GM19023 (cell line): ENCODE measurements at regions not wholly inside any gene's neighbourhood (a gene's known extent, or its start where the extent isn't known, plus 50 kb on each side); places are given as distances from the start of the nearest gene placed in this dataset.
"Not testable (repeated sequence)": the region's sequence is repeated elsewhere in the genome, so short reads cannot be mapped to it uniquely, and the experiment has no call there.

Source experiments
- ATAC-seq: cut with Tn5 transposase; IDR thresholded peaks from one replicate; pipeline ENCODE4 v1.9.1; 2021; ENCODE audit warnings: mild to moderate bottlenecking, moderate library complexity; ENCODE audit not compliant: unreplicated experiment

DNA sequence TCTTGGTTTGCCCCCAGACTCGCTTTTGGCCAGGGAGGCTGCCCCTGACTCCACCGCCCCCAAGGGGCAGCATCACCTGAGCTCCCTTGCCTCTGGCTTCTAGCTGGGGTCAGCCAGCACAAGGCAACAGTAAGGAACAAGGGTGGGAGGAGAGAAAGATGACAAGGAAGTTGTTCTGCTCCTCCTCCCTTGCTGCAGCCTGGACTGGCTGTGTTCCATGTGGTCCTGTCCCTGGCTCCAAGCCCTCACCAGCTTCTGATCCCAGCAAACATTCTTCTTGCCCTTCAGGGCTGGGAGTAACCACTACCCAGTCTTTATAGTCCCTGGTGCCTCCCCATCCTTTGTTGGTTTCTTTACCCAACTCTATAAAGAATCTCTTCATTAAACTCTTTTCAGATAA, 100.3 kb upstream of the SPIN1 start:
- ATAC-seq = no peak

DNA sequence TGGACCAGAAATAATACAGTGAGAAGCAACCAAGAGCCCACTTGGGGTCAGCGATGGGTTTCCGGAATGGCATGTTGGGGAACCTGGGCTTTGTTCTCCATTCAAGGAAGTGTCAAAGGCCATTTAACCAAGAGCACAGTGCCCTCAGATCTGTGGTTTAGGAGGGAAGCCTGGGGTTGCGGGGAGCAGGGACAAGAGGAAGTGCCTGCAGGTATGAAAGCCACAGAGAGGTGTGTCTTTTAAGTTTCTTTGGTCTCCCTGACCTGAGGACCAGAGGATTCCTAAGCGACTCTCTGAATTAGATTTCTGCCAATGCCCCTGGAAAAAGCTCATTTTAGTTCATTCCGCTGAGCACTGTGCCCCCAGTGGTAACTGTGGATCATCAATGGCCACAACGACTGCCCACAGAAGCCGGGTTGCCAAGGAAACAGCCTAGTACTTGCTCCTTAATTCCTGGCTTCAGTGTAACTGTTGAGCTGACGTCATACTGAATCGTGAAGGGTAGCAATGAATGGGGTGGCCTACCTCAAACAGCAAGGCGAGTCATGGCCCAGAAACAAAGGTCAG, 107.3 kb upstream of the SPIN1 start:
- no peak for ATAC-seq

DNA sequence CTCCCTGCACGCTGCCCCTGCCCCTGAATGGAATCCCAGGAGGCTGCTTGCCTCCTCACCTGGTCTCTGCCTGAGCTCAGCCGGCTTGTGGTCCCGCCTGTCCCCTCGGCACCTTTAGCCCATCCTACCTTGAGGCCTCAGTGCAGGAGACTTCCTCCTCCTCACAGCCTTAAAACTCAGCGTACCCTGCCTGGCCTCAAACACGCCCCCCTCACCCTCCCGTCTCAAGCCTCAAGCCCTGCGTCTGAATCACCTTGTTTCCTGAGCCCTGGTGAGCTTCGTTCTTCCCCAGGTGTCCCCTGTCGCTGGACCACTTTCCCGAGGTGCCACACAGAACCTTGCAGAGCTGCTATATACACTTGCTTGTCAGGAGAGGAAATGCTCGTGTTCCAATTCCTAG, 110.2 kb upstream of the SPIN1 start:
- ATAC-seq = no peak

DNA sequence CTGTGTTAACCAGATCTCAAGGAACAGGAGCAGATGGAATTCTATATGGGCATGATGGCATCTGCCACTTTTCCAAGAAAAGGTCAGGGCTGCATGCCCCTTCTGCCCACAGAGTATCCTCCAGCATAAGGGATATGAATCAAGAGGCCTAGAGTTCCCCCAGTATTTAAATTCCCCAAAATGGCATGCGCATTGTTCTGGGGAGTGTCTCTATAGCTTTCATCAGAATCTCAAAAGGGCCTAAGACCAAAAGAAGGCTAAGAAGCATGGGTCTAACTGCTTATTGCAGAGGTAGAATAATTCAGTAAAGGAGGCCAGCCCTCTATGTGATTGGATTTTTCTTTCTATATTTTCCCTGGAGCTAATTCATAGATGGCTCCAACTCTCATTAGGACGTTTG, 114.2 kb upstream of the SPIN1 start:
- no peak for ATAC-seq

GRCh38 chr9:88272986-88273385, 115.3 kb upstream of the SPIN1 start:
- ATAC-seq = no peak

DNA sequence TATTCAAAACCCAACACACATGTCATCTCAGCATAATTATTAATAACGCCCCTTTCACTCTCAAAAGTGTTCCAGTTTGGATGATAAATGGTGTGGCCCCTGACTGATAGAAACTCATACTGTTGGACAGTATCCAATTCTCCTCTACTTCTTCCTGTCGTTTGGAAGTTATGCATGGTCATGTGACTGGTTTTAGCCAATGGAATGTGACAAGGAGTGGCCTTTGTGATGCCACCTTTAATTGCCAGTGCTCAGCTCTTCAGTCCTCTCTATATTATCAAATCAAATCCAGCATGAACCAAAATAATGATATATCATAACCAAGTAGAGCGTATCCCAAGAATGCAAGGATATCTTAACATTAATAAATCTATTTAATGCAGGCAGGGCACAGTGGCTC, 117.8 kb upstream of the SPIN1 start:
- no peak for ATAC-seq

- ATAC-seq = no peak
These were observed 119.4 kb upstream of the SPIN1 start for GRCh38 chr9:88268886-88269285.

GRCh38 chr9:88267283-88267682, 121.0 kb upstream of the SPIN1 start:
- no peak for ATAC-seq

- no peak for ATAC-seq
These were observed 121.8 kb upstream of the SPIN1 start for GRCh38 chr9:88266416-88266815.

DNA sequence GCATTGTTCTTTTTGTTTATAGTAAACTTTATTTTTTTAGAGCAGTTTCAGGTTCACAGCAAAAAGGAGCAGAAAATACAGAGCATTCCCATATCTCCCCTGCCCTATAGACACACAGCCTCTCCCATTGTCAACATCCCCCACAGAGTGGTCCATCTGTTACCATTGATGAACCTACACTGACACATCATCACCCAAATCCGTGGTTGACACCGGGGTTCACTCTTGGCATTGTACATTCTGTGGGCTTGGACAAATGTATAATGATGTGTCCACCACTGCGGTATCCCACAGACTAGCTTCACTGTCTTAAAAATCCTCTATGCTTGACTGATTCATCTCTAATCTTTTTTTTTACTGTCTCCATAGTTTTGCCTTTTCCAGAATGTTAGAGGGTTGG, 120.7 kb upstream of the SPATA31C2 start:
- ATAC-seq = no peak

DNA sequence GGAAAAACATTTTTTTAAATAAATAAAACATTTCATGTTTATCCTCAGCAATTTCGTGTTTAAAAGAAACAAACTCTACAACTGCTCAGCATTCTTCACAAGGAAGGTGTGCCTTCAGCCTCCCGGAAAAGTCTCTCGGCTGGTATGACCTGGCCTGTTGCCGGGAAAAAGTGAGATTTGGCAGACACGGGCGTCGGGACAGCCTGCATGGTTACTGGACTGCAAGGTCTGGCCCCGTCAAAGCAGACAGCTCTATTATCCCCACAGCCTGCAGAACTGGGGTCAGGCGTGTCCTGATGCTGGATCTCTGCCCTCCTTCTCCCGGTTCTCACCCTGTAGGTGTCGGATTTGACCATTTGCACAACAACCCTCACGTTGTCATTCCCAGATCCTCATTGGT, 120.3 kb upstream of the SPATA31C2 start:
- no peak for ATAC-seq

- no peak for ATAC-seq
These were observed 119.7 kb upstream of the SPATA31C2 start for GRCh38 chr9:88258024-88258423.

DNA sequence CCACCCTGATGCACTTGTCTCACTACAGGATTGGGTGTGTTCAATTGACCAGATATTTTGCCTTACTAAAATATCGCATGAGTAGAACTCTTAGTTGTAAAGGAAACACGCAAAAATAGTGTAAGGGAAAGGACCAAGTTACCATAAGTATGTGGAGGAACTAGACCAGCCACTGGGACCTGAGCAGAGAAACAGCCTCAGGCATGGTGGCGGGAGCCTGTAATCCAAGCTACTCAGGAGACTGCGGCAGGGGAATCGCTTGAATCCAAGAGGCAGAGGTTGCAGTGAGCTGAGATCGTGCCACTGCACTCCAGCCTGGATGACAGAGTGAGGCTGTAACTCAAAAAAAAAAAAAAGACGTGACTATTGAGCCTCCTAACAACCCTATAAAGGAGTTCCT, 117.9 kb upstream of the SPATA31C2 start:
- ATAC-seq = no peak

GRCh38 chr9:88255806-88256205, 117.5 kb upstream of the SPATA31C2 start:
- ATAC-seq = not testable (repeated sequence)

DNA sequence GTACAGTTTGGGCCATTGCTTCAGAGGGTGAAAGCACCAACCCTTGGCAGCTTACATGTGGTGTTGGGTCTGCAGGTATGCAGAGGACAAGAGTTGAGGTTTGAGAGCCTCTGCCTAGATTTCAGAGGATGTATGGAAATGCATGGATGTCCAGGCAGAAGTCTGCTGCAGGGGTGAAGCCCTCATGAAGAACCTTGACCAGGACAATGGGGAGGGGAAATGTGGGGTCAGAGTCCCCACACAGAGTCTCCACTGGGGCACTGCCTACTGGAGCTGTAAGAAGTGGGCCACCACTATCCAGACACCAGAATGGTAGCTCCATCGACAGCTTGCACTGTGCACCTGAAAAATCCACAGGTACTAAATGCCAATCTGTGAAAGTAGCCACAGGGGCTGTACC, 113.6 kb upstream of the SPATA31C2 start:
- no peak for ATAC-seq

DNA sequence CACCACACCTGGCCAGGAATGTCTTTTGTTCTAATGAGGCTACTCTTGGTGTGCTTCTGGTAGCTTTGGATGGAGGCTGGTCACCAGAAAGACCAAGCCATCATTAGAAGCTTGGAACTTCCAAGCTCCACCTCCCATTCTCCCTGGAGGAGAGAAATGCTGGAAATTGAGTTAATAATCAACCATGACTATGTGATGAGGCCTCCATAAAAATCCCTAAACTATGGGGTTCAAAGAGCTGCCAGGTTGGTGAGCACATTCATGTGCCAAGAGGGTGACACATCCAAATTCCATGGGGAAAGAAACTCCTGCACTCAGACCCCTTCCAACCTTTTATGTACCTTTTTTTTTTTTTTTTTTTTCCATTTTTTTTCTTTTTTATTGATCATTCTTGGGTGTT, 105.5 kb upstream of the SPATA31C2 start:
- no peak for ATAC-seq

- ATAC-seq = no peak
These were observed 104.6 kb upstream of the SPATA31C2 start for GRCh38 chr9:88242879-88243278.

GRCh38 chr9:88237991-88238571, 99.8 kb upstream of the SPATA31C2 start:
- ATAC-seq = no peak

DNA sequence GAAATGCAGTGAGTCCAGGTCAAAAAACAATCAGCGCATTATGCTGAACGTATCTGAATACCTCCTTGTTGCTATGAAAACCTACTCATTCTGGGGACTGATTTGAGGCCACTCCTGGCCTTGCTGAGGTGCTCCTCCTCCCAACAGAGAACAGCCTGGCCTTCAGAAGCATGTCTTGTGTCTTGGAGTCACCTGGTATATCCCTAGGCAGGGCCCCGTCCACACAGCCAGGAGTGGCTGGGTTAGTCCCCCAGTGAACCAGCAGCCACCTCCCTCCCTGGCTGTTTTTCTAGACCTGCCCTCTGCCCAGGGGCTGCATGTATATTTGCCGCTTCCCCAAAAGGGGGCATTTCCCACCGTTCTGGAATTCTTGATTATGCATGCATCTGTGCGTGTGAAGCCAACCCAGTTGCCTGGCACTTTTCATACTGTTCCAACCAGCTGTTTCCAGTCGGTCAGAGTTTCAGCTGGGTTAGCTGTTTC, 99.2 kb upstream of the SPATA31C2 start:
- no peak for ATAC-seq

DNA sequence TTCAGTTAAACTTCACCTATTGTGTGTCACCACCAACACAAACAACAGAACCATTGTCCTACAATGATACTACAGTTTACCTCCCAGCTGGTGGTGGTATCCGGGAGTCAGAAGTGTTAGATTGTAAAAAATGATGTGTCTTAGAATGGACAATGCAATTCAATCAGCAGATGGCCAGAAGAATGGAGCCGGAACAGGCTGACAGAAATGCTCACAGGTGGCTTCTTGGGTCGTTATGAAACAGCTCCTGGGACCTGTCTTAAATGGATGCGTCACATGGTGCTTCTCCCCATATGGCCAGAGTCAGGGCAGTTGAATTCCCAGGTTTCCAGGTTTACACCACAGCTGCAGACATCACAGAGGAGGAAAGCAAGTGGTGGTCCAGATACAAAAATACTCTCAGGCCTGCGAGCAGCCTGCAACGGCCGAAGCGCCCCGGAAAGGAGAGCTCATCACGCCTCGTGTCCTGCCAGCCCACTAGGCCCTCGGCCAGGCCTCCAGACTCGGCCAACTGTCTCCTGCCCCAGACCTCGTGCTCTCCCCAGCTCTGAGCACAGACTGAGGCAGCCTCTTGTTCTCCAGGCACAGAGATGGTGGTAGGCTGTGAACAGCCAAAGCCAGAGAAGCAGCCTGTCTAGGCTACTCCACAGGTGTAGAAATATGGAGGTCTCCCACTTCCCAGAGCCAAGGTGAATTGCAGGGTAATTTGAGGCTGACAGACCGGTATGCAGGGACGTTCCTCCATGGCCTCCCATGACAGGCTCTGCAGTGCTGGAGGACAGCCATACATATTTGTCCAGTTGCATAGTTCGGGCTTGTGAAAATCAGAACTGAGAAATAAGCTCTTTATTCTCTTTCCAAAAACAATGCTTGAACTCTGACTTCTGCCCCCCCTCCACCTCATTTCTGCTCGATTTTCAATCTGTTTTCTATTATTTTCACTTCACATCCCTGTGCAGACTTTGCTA, 98.5 kb upstream of the SPATA31C2 start:
- no peak for ATAC-seq

- no peak for ATAC-seq
These were observed 97.3 kb upstream of the SPATA31C2 start for GRCh38 chr9:88235615-88236014.

GRCh38 chr9:88234114-88234513, 95.8 kb upstream of the SPATA31C2 start:
- ATAC-seq = no peak
